ENCODE measurements at regions not wholly inside any gene's neighbourhood (a gene's known extent, or its start where the extent isn't known, plus 50 kb on each side); places are given as distances from the start of the nearest gene placed in this dataset.
"Not testable (repeated sequence)": the region's sequence is repeated elsewhere in the genome, so short reads cannot be mapped to it uniquely, and the experiment has no call there.

DNA sequence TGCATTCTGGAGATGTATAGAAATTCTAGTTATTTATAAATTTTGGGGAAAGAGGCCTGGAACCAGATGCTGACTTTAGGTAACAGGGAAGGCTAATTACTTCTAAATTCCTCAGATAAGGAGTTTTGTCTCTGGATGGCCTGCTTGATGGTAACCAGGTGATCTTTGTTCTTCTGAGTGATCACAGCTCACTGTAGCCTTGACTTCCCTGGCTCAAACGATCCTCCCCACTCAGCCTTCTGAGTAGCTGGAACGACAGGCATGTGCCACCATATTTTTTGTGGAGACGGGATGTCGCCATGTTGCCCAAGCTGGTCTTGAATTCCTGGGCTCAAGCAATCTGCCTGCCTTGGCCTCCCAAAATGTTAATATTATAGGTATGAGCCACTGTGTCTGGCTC is 54.4 kb upstream of the MSH6 start:
- Histone ChIP-seq H4K20me1 (ENCODE audit: low read depth) (no peaks in the 10 kb centered on the region), H3K9ac (no peak overlapping the region), H2AFZ (replicated peaks) (no peak overlapping the region), H3K4me3 (no peak overlapping the region), H3F3A (ENCODE audit: low read depth) (peaks cover 4% of the 10 kb centered on the region), H3K36me3 (no peaks in the 10 kb centered on the region), H3K9me3 (ENCODE audit: low read depth) (no peaks in the 10 kb centered on the region), H3K4me2 (no peak overlapping the region), H3K27me3 (no peaks in the 10 kb centered on the region), H3K4me1 (peaks cover 8% of the 10 kb centered on the region), H3K79me2 (ENCODE audit: low read depth) (no peaks in the 10 kb centered on the region), H3K27ac (no peak overlapping the region)
- Mint-ChIP-seq H3K9me3 (peaks cover 4% of the 10 kb centered on the region), H3K4me3 (no peak overlapping the region), H3K27me3 (ENCODE audit: insufficient read depth, low read depth) (peaks cover 2% of the 10 kb centered on the region), H3K4me1 (peaks cover 4% of the 10 kb centered on the region), H3K27ac (no peak overlapping the region), H3K36me3 (no peaks in the 10 kb centered on the region)
- no peak for TF ChIP-seq CTCF (IDR thresholded peaks at IDR 0.05)
- TF ChIP-seq EZH2 (IDR thresholded peaks at IDR 0.05), result no peak
- TF ChIP-seq EZH2phosphoT487 (IDR thresholded peaks at IDR 0.05), result no peak
- no peak for DNase-seq (ENCODE audit: low spot score)

- Mint-ChIP-seq H3K27ac (no peak overlapping the region), H3K9me3 (peaks cover 4% of the 10 kb centered on the region), H3K4me3 (no peak overlapping the region), H3K4me1 (peaks cover 4% of the 10 kb centered on the region), H3K36me3 (no peaks in the 10 kb centered on the region), H3K27me3 (ENCODE audit: insufficient read depth, low read depth) (peaks cover 2% of the 10 kb centered on the region)
- no peaks in the 10 kb centered on the region for H4K20me1 ChIP-seq (ENCODE audit: low read depth)
- peaks cover 8% of the 10 kb centered on the region for H3K4me1 ChIP-seq
- TF ChIP-seq CTCF (IDR thresholded peaks at IDR 0.05), result no peak
- TF ChIP-seq EZH2phosphoT487 (IDR thresholded peaks at IDR 0.05), result no peak
- no peak for TF ChIP-seq EZH2 (IDR thresholded peaks at IDR 0.05)
- no peak overlapping the region for H3K4me3 ChIP-seq
- no peak overlapping the region for H3K4me2 ChIP-seq
- H3K27me3 ChIP-seq, result no peaks in the 10 kb centered on the region
- no peak overlapping the region for H3K9ac ChIP-seq
- H3K9me3 ChIP-seq (ENCODE audit: low read depth), result no peaks in the 10 kb centered on the region
- DNase-seq (ENCODE audit: low spot score), result no peak
- peaks cover 4% of the 10 kb centered on the region for H3F3A ChIP-seq (ENCODE audit: low read depth)
- H2AFZ ChIP-seq (replicated peaks), result no peak overlapping the region
- H3K27ac ChIP-seq, result no peak overlapping the region
- no peaks in the 10 kb centered on the region for H3K79me2 ChIP-seq (ENCODE audit: low read depth)
- no peaks in the 10 kb centered on the region for H3K36me3 ChIP-seq
Measured at GRCh38 chr2:47727956-47728355, 55.0 kb upstream of the MSH6 start.

- not testable (repeated sequence) for H3K4me3 Mint-ChIP-seq; H4K20me1 ChIP-seq (ENCODE audit: low read depth); H3K4me2 ChIP-seq
Measured at GRCh38 chr2:47726978-47727377, 56.0 kb upstream of the MSH6 start.

GRCh38 chr2:47725808-47726207 is 57.1 kb upstream of the MSH6 start:
- H3K27me3 ChIP-seq, result no peaks in the 10 kb centered on the region
- Mint-ChIP-seq H3K27ac (no peak overlapping the region), H3K27me3 (ENCODE audit: insufficient read depth, low read depth) (no peaks in the 10 kb centered on the region), H3K4me3 (no peak overlapping the region), H3K9me3 (peaks cover 4% of the 10 kb centered on the region), H3K36me3 (no peaks in the 10 kb centered on the region), H3K4me1 (peaks cover 12% of the 10 kb centered on the region)
- peaks cover 11% of the 10 kb centered on the region for H3K4me1 ChIP-seq
- H3K9ac ChIP-seq, result no peak overlapping the region
- peaks cover 19% of the 10 kb centered on the region for H3F3A ChIP-seq (ENCODE audit: low read depth)
- no peaks in the 10 kb centered on the region for H3K9me3 ChIP-seq (ENCODE audit: low read depth)
- H3K4me3 ChIP-seq, result no peak overlapping the region
- no peak overlapping the region for H3K27ac ChIP-seq
- no peak for DNase-seq (ENCODE audit: low spot score)
- H3K4me2 ChIP-seq, result no peak overlapping the region
- H4K20me1 ChIP-seq (ENCODE audit: low read depth), result no peaks in the 10 kb centered on the region
- no peaks in the 10 kb centered on the region for H3K79me2 ChIP-seq (ENCODE audit: low read depth)
- H2AFZ ChIP-seq (replicated peaks), result no peak overlapping the region
- H3K36me3 ChIP-seq, result no peaks in the 10 kb centered on the region
- no peak for TF ChIP-seq EZH2phosphoT487 (IDR thresholded peaks at IDR 0.05)
- no peak for TF ChIP-seq CTCF (IDR thresholded peaks at IDR 0.05)
- no peak for TF ChIP-seq EZH2 (IDR thresholded peaks at IDR 0.05)

More at GRCh38 chr2:47726978-47727377, 56.0 kb upstream of the MSH6 start:
- not testable (repeated sequence) for H3K9me3 ChIP-seq (ENCODE audit: low read depth); H3K9me3 Mint-ChIP-seq; H2AFZ ChIP-seq (replicated peaks); H3K27me3 ChIP-seq; H3K9ac ChIP-seq; H3K27ac ChIP-seq; H3K27ac Mint-ChIP-seq; H3K4me1 Mint-ChIP-seq; H3K36me3 ChIP-seq; DNase-seq (ENCODE audit: low spot score); H3K79me2 ChIP-seq (ENCODE audit: low read depth); H3K4me3 ChIP-seq; H3K36me3 Mint-ChIP-seq; H3K27me3 Mint-ChIP-seq (ENCODE audit: insufficient read depth, low read depth)
- Histone ChIP-seq H3F3A (ENCODE audit: low read depth) (peaks cover 11% of the 10 kb centered on the region), H3K4me1 (peaks cover 10% of the 10 kb centered on the region)

Measured in neural progenitor cell (in vitro differentiated cells).